ENCODE measurements at regions not wholly inside any gene's neighbourhood (a gene's known extent, or its start where the extent isn't known, plus 50 kb on each side); places are given as distances from the start of the nearest gene placed in this dataset.

- DNase-seq: no peak
- Mint-ChIP-seq H3K4me3 (ENCODE audit: unreplicated experiment) (no peak overlapping the region), H3K27me3 (ENCODE audit: unreplicated experiment) (no peaks in the 10 kb centered on the region), H3K4me1 (ENCODE audit: low read depth, unreplicated experiment) (peaks cover 15% of the 10 kb centered on the region), H3K36me3 (ENCODE audit: unreplicated experiment) (no peaks in the 10 kb centered on the region), H3K27ac (ENCODE audit: unreplicated experiment) (no peak overlapping the region), H3K9me3 (ENCODE audit: unreplicated experiment) (no peaks in the 10 kb centered on the region)
- no peak for TF ChIP-seq CTCF (IDR thresholded peaks at IDR 0.05; ENCODE audit: partially characterized antibody, unreplicated experiment)
Observed at GRCh38 chr2:220959391-220959802, 612.7 kb downstream of the EPHA4 start.

GRCh38 chr2:220961143-220961860, 610.8 kb downstream of the EPHA4 start:
- TF ChIP-seq CTCF (IDR thresholded peaks at IDR 0.05; ENCODE audit: partially characterized antibody, unreplicated experiment): no peak
- no peaks in the 10 kb centered on the region for H3K9me3 Mint-ChIP-seq (ENCODE audit: unreplicated experiment)
- no peak overlapping the region for H3K27ac Mint-ChIP-seq (ENCODE audit: unreplicated experiment)
- DNase-seq: no peak
- no peaks in the 10 kb centered on the region for H3K36me3 Mint-ChIP-seq (ENCODE audit: unreplicated experiment)
- no peaks in the 10 kb centered on the region for H3K27me3 Mint-ChIP-seq (ENCODE audit: unreplicated experiment)
- H3K4me3 Mint-ChIP-seq (ENCODE audit: unreplicated experiment): no peak overlapping the region
- H3K4me1 Mint-ChIP-seq (ENCODE audit: low read depth, unreplicated experiment): peaks cover 4% of the 10 kb centered on the region

GRCh38 chr2:220962556-220962955, 609.5 kb downstream of the EPHA4 start:
- H3K4me3 Mint-ChIP-seq (ENCODE audit: unreplicated experiment): no peak overlapping the region
- H3K4me1 Mint-ChIP-seq (ENCODE audit: low read depth, unreplicated experiment): no peaks in the 10 kb centered on the region
- DNase-seq: no peak
- H3K27me3 Mint-ChIP-seq (ENCODE audit: unreplicated experiment): peaks cover under 1% of the 10 kb centered on the region
- no peaks in the 10 kb centered on the region for H3K36me3 Mint-ChIP-seq (ENCODE audit: unreplicated experiment)
- H3K27ac Mint-ChIP-seq (ENCODE audit: unreplicated experiment): no peak overlapping the region
- TF ChIP-seq CTCF (IDR thresholded peaks at IDR 0.05; ENCODE audit: partially characterized antibody, unreplicated experiment): no peak
- no peaks in the 10 kb centered on the region for H3K9me3 Mint-ChIP-seq (ENCODE audit: unreplicated experiment)

GRCh38 chr2:220963076-220963475, 609.0 kb downstream of the EPHA4 start:
- no peaks in the 10 kb centered on the region for H3K36me3 Mint-ChIP-seq (ENCODE audit: unreplicated experiment)
- H3K4me3 Mint-ChIP-seq (ENCODE audit: unreplicated experiment): no peak overlapping the region
- no peak for DNase-seq
- no peaks in the 10 kb centered on the region for H3K9me3 Mint-ChIP-seq (ENCODE audit: unreplicated experiment)
- H3K27ac Mint-ChIP-seq (ENCODE audit: unreplicated experiment): no peak overlapping the region
- no peaks in the 10 kb centered on the region for H3K4me1 Mint-ChIP-seq (ENCODE audit: low read depth, unreplicated experiment)
- TF ChIP-seq CTCF (IDR thresholded peaks at IDR 0.05; ENCODE audit: partially characterized antibody, unreplicated experiment): no peak
- H3K27me3 Mint-ChIP-seq (ENCODE audit: unreplicated experiment): peaks cover 1% of the 10 kb centered on the region

GRCh38 chr2:220963930-220964329, 608.2 kb downstream of the EPHA4 start:
- peaks cover 1% of the 10 kb centered on the region for H3K27me3 Mint-ChIP-seq (ENCODE audit: unreplicated experiment)
- no peaks in the 10 kb centered on the region for H3K9me3 Mint-ChIP-seq (ENCODE audit: unreplicated experiment)
- no peak for DNase-seq
- no peaks in the 10 kb centered on the region for H3K4me1 Mint-ChIP-seq (ENCODE audit: low read depth, unreplicated experiment)
- H3K36me3 Mint-ChIP-seq (ENCODE audit: unreplicated experiment): no peaks in the 10 kb centered on the region
- TF ChIP-seq CTCF (IDR thresholded peaks at IDR 0.05; ENCODE audit: partially characterized antibody, unreplicated experiment): no peak
- H3K27ac Mint-ChIP-seq (ENCODE audit: unreplicated experiment): no peak overlapping the region
- H3K4me3 Mint-ChIP-seq (ENCODE audit: unreplicated experiment): no peak overlapping the region
